Astrocyte (in vitro differentiated cells and primary cell): ENCODE measurements at regions not wholly inside any gene's neighbourhood (a gene's known extent, or its start where the extent isn't known, plus 50 kb on each side); places are given as distances from the start of the nearest gene placed in this dataset.

Experiments
- CTCF ChIP-seq: IDR thresholded peaks from 2 replicates; pipeline ENCODE4 v1.5.1; 2011; ENCODE audit warnings: low read depth, mild to moderate bottlenecking, inconsistent platforms, low read length, moderate library complexity; ENCODE audit not compliant: insufficient read depth
- EZH2 ChIP-seq: IDR thresholded peaks from 2 replicates; pipeline ENCODE4 v1.6.1; 2012; ENCODE audit warnings: mild to moderate bottlenecking, low read length, inconsistent platforms; ENCODE audit not compliant: insufficient read depth

- TF ChIP-seq CTCF: no peak
- TF ChIP-seq EZH2: no peak
Observed at GRCh38 chr6:133108419-133108818, 132.7 kb upstream of the EYA4 start.
